ENCODE measurements at regions not wholly inside any gene's neighbourhood (a gene's known extent, or its start where the extent isn't known, plus 50 kb on each side); places are given as distances from the start of the nearest gene placed in this dataset.

- no peak for DNase-seq (ENCODE audit: low read depth in 2 of 2)
Observed at GRCh38 chr6:148154668-148155067, 188.0 kb upstream of the SASH1 start.

GRCh38 chr6:148155293-148155692, 187.3 kb upstream of the SASH1 start:
- DNase-seq (ENCODE audit: low read depth in 2 of 2) = no peak

GRCh38 chr6:148157841-148158240, 184.8 kb upstream of the SASH1 start:
- no peak for DNase-seq (ENCODE audit: low read depth in 2 of 2)

- no peak for DNase-seq (ENCODE audit: low read depth in 2 of 2)
Observed at GRCh38 chr6:148164645-148165044, 178.0 kb upstream of the SASH1 start.

GRCh38 chr6:148166339-148166968, 176.2 kb upstream of the SASH1 start:
- no peak for DNase-seq (ENCODE audit: low read depth in 2 of 2)

- no peak for DNase-seq (ENCODE audit: low read depth in 2 of 2)
Observed at GRCh38 chr6:148169706-148170105, 172.9 kb upstream of the SASH1 start.

GRCh38 chr6:148170286-148170685, 172.4 kb upstream of the SASH1 start:
- no peak for DNase-seq (ENCODE audit: low read depth in 2 of 2)

GRCh38 chr6:148173548-148173947, 169.1 kb upstream of the SASH1 start:
- no peak for DNase-seq (ENCODE audit: low read depth in 2 of 2)

GRCh38 chr6:148175550-148176188, 167.0 kb upstream of the SASH1 start:
- DNase-seq (ENCODE audit: low read depth in 2 of 2) = no peak

- no peak for DNase-seq (ENCODE audit: low read depth in 2 of 2)
Observed at GRCh38 chr6:148177589-148178233, 164.9 kb upstream of the SASH1 start.

GRCh38 chr6:148179786-148180185, 162.9 kb upstream of the SASH1 start:
- DNase-seq (ENCODE audit: low read depth in 2 of 2) = no peak

GRCh38 chr6:148182378-148182777, 160.3 kb upstream of the SASH1 start:
- no peak for DNase-seq (ENCODE audit: low read depth in 2 of 2)

GRCh38 chr6:148183776-148184175, 158.9 kb upstream of the SASH1 start:
- DNase-seq (ENCODE audit: low read depth in 2 of 2) = no peak

- no peak for DNase-seq (ENCODE audit: low read depth in 2 of 2)
Observed at GRCh38 chr6:148186916-148187315, 155.7 kb upstream of the SASH1 start.

GRCh38 chr6:148192310-148192709, 150.3 kb upstream of the SASH1 start:
- no peak for DNase-seq (ENCODE audit: low read depth in 2 of 2)

GRCh38 chr6:148193063-148193680, 149.5 kb upstream of the SASH1 start:
- DNase-seq (ENCODE audit: low read depth in 2 of 2) = no peak

- DNase-seq (ENCODE audit: low read depth in 2 of 2) = no peak
Observed at GRCh38 chr6:148195511-148195910, 147.1 kb upstream of the SASH1 start.

- DNase-seq (ENCODE audit: low read depth in 2 of 2) = no peak
Observed at GRCh38 chr6:148199584-148199983, 143.1 kb upstream of the SASH1 start.

- no peak for DNase-seq (ENCODE audit: low read depth in 2 of 2)
Observed at GRCh38 chr6:148200293-148200692, 142.3 kb upstream of the SASH1 start.

- no peak for DNase-seq (ENCODE audit: low read depth in 2 of 2)
Observed at GRCh38 chr6:148200781-148201180, 141.9 kb upstream of the SASH1 start.

GRCh38 chr6:148203281-148203925, 139.2 kb upstream of the SASH1 start:
- DNase-seq (ENCODE audit: low read depth in 2 of 2) = no peak

- peak; percentile 32 to 46 for DNase-seq (ENCODE audit: low read depth in 2 of 2)
Observed at GRCh38 chr6:148203970-148204369, 138.7 kb upstream of the SASH1 start.
